ENCODE measurements at regions not wholly inside any gene's neighbourhood (a gene's known extent, or its start where the extent isn't known, plus 50 kb on each side); places are given as distances from the start of the nearest gene placed in this dataset.

- H3K36me3 ChIP-seq (ENCODE audit: control insufficient read depth, insufficient read depth, low read length) = no peaks in the 10 kb centered on the region
- no peak for DNase-seq
- no peaks in the 10 kb centered on the region for H3K9me3 Mint-ChIP-seq
- H3K27ac Mint-ChIP-seq = no peak overlapping the region
- no peaks in the 10 kb centered on the region for H3K27me3 ChIP-seq (ENCODE audit: control insufficient read depth, insufficient read depth, low read length, poor library complexity, severe bottlenecking)
- H3K27ac ChIP-seq (ENCODE audit: low read depth, low read length) = no peak overlapping the region
- no peaks in the 10 kb centered on the region for H3K9me3 ChIP-seq (ENCODE audit: control insufficient read depth, low read length)
- TF ChIP-seq CTCF (conservative IDR thresholded peaks at IDR 0.05) = no peak
- 75 to 100% methylated on average over 1 to 4 of the region's 4 CpGs for WGBS, 2 experiments (ENCODE audit: insufficient coverage in 1 of 2, insufficient read length in 1 of 2)
- peaks cover 16% of the 10 kb centered on the region for H3K4me1 Mint-ChIP-seq
- peaks cover 6% of the 10 kb centered on the region for H3K4me1 ChIP-seq (ENCODE audit: control insufficient read depth, insufficient read depth, low read length)
- H3K36me3 Mint-ChIP-seq (ENCODE audit: low read depth) = no peaks in the 10 kb centered on the region
- no peak overlapping the region for H3K9ac ChIP-seq (ENCODE audit: extremely low read depth, low read length, poor library complexity, severe bottlenecking)
- H3K4me3 Mint-ChIP-seq = no peak overlapping the region
- no peaks in the 10 kb centered on the region for H3K27me3 Mint-ChIP-seq (ENCODE audit: insufficient read depth)
- H3K4me3 ChIP-seq (ENCODE audit: low read length) = no peak overlapping the region
These were observed 69.2 kb upstream of the RIPOR2 start for GRCh38 chr6:25005010-25005409.

GRCh38 chr6:25006075-25006474, 70.3 kb upstream of the RIPOR2 start:
- H3K4me3 ChIP-seq (ENCODE audit: low read length) = no peak overlapping the region

DNA sequence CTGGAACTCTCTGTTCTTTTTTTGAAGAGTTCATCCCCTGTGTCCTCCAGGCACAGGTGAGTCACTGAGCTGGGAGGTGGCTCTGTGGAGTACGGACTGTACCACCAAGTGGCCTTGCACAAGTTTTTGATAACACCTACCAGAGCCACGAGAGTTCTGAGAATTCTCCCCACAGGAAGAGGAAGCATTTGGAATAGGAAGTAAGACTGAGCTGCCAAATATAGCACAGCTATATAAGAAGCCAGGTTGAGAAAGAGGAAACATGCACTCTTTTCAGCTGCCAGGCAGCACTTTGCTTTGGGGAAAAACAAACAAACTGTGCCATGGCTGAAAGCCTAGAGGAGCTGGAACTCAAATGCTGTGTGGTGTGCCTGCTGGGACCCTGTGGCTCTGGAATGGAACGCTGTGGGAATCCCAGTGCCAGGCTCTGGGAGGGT, 70.8 kb upstream of the RIPOR2 start:
- H3K36me3 ChIP-seq (ENCODE audit: control insufficient read depth, insufficient read depth, low read length) = no peaks in the 10 kb centered on the region
- Mint-ChIP-seq H3K27ac (no peak overlapping the region), H3K27me3 (ENCODE audit: insufficient read depth) (no peaks in the 10 kb centered on the region), H3K4me1 (peaks cover 18% of the 10 kb centered on the region), H3K4me3 (no peak overlapping the region), H3K9me3 (no peaks in the 10 kb centered on the region), H3K36me3 (ENCODE audit: low read depth) (no peaks in the 10 kb centered on the region)
- DNase-seq = no peak
- H3K4me3 ChIP-seq (ENCODE audit: low read length) = no peak overlapping the region
- TF ChIP-seq CTCF (conservative IDR thresholded peaks at IDR 0.05) = no peak
- 89 to 100% methylated on average over 1 to 3 of the region's 3 CpGs for WGBS, 2 experiments (ENCODE audit: insufficient coverage in 1 of 2, insufficient read length in 1 of 2)
- H3K4me1 ChIP-seq (ENCODE audit: control insufficient read depth, insufficient read depth, low read length) = peaks cover 6% of the 10 kb centered on the region
- H3K27me3 ChIP-seq (ENCODE audit: control insufficient read depth, insufficient read depth, low read length, poor library complexity, severe bottlenecking) = no peaks in the 10 kb centered on the region
- no peak overlapping the region for H3K27ac ChIP-seq (ENCODE audit: low read depth, low read length)
- no peaks in the 10 kb centered on the region for H3K9me3 ChIP-seq (ENCODE audit: control insufficient read depth, low read length)
- no peak overlapping the region for H3K9ac ChIP-seq (ENCODE audit: extremely low read depth, low read length, poor library complexity, severe bottlenecking)

More at GRCh38 chr6:25006075-25006474, 70.3 kb upstream of the RIPOR2 start:
- H3K27me3 ChIP-seq (ENCODE audit: control insufficient read depth, insufficient read depth, low read length, poor library complexity, severe bottlenecking) = no peaks in the 10 kb centered on the region
- H3K9ac ChIP-seq (ENCODE audit: extremely low read depth, low read length, poor library complexity, severe bottlenecking) = no peak overlapping the region
- TF ChIP-seq CTCF (conservative IDR thresholded peaks at IDR 0.05) = no peak
- H3K27ac ChIP-seq (ENCODE audit: low read depth, low read length) = no peak overlapping the region
- WGBS, 2 experiments (ENCODE audit: insufficient coverage in 1 of 2, insufficient read length in 1 of 2) = 88 to 100% methylated on average over 1 of the region's 1 CpG
- H3K27ac Mint-ChIP-seq = no peak overlapping the region
- no peaks in the 10 kb centered on the region for H3K27me3 Mint-ChIP-seq (ENCODE audit: insufficient read depth)
- H3K36me3 Mint-ChIP-seq (ENCODE audit: low read depth) = no peaks in the 10 kb centered on the region
- no peaks in the 10 kb centered on the region for H3K9me3 ChIP-seq (ENCODE audit: control insufficient read depth, low read length)
- peaks cover 6% of the 10 kb centered on the region for H3K4me1 ChIP-seq (ENCODE audit: control insufficient read depth, insufficient read depth, low read length)
- H3K9me3 Mint-ChIP-seq = no peaks in the 10 kb centered on the region
- H3K36me3 ChIP-seq (ENCODE audit: control insufficient read depth, insufficient read depth, low read length) = no peaks in the 10 kb centered on the region
- H3K4me3 Mint-ChIP-seq = no peak overlapping the region
- H3K4me1 Mint-ChIP-seq = peaks cover 18% of the 10 kb centered on the region
- DNase-seq = no peak
